Frontal cortex (tissue), 3 donors: ENCODE measurements at regions not wholly inside any gene's neighbourhood (a gene's known extent, or its start where the extent isn't known, plus 50 kb on each side); places are given as distances from the start of the nearest gene placed in this dataset.
A peak's percentile ranks its signal among the peaks of the same experiment; 100 is the strongest.
"Not testable (repeated sequence)": the region's sequence is repeated elsewhere in the genome, so short reads cannot be mapped to it uniquely, and the experiment has no call there.

Source experiments
- DNase-seq, 2 donors: peaks; one replicate each; pipeline ENCODE4 v3.0.0; 2012; ENCODE audit warnings: low spot score in 2 of 2
- FAIRE-seq: peaks from 2 replicates; lab custom pipeline; 2012; peaks lifted over from hg19 to GRCh38; lab: Jason Lieb, UNC
- donor health status: control.
- donor health status: control.
- donor health status: control.

- FAIRE-seq = no peak
- no peak for DNase-seq
Measured at GRCh38 chr10:31121757-31122577, 90.3 kb upstream of the ZNF438 start.

- no peak for FAIRE-seq
- DNase-seq = no peak
Measured at GRCh38 chr10:31123946-31124345, 92.3 kb upstream of the ZNF438 start.

GRCh38 chr10:31124852-31125251 lies 93.2 kb upstream of the ZNF438 start:
- FAIRE-seq (no peak), DNase-seq (no peak)

- DNase-seq (no peak), FAIRE-seq (no peak)
Measured at GRCh38 chr10:31125789-31126188, 94.1 kb upstream of the ZNF438 start.

GRCh38 chr10:31126593-31126992 lies 94.9 kb upstream of the ZNF438 start:
- DNase-seq = no peak
- FAIRE-seq = no peak

GRCh38 chr10:31128536-31128935 lies 96.9 kb upstream of the ZNF438 start:
- no peak for FAIRE-seq
- no peak for DNase-seq

- FAIRE-seq (no peak), DNase-seq (no peak)
Measured at GRCh38 chr10:31129271-31129670, 97.6 kb upstream of the ZNF438 start.

- FAIRE-seq = no peak
- no peak for DNase-seq
Measured at GRCh38 chr10:31129880-31130405, 98.3 kb upstream of the ZNF438 start.

- no peak for DNase-seq
- no peak for FAIRE-seq
Measured at GRCh38 chr10:31130406-31130805, 98.7 kb upstream of the ZNF438 start.

GRCh38 chr10:31131251-31131650 lies 99.6 kb upstream of the ZNF438 start:
- FAIRE-seq (no peak), DNase-seq (no peak)

GRCh38 chr10:31132681-31133244 lies 101.1 kb upstream of the ZNF438 start:
- DNase-seq = no peak
- no peak for FAIRE-seq

GRCh38 chr10:31133251-31133791 lies 101.7 kb upstream of the ZNF438 start:
- no peak for DNase-seq
- no peak for FAIRE-seq

GRCh38 chr10:31133792-31134310 lies 102.2 kb upstream of the ZNF438 start:
- no peak for FAIRE-seq
- DNase-seq = peak; percentile 85 to 91

GRCh38 chr10:31134311-31134952 lies 102.8 kb upstream of the ZNF438 start:
- no peak for FAIRE-seq
- no peak for DNase-seq

GRCh38 chr10:31135171-31135570 lies 103.5 kb upstream of the ZNF438 start:
- FAIRE-seq (no peak), DNase-seq (no peak)

- DNase-seq, FAIRE-seq: not testable (repeated sequence)
Measured at GRCh38 chr10:31135791-31136190, 104.1 kb upstream of the ZNF438 start.

- no peak for DNase-seq
- no peak for FAIRE-seq
Measured at GRCh38 chr10:31136386-31136785, 104.7 kb upstream of the ZNF438 start.

GRCh38 chr10:31136930-31137885 lies 105.5 kb upstream of the ZNF438 start:
- FAIRE-seq = no peak

GRCh38 chr10:31138026-31138553 lies 106.4 kb upstream of the ZNF438 start:
- no peak for DNase-seq
- FAIRE-seq = no peak

More at GRCh38 chr10:31136930-31137885, 105.5 kb upstream of the ZNF438 start:
- no peak for DNase-seq
